ENCODE measurements at regions not wholly inside any gene's neighbourhood (a gene's known extent, or its start where the extent isn't known, plus 50 kb on each side); places are given as distances from the start of the nearest gene placed in this dataset.

- intact Hi-C loops (cut with micrococcal nuclease; ENCODE audit: unreplicated experiment) = no loop called here
- ChIA-PET POLR2A (ENCODE audit: low non-redundant PET) (no interaction called here), CTCF (no interaction called here)
- Histone ChIP-seq H3K4me3 (ENCODE audit: low read depth, low read length, poor library complexity, severe bottlenecking) (no peak overlapping the region), H3K9me3 (ENCODE audit: low read depth, low read length, poor library complexity, severe bottlenecking) (no peaks in the 10 kb centered on the region), H3K27ac (ENCODE audit: low read depth, low read length, poor library complexity, severe bottlenecking) (no peak overlapping the region), H3K27me3 (replicated peaks; ENCODE audit: insufficient read depth, low read depth, low read length, poor library complexity) (no peaks in the 10 kb centered on the region), H3K4me1 (ENCODE audit: insufficient read depth, low read length, poor library complexity, severe bottlenecking) (no peaks in the 10 kb centered on the region), H3K36me3 (ENCODE audit: insufficient read depth, low read length, poor library complexity, severe bottlenecking) (no peaks in the 10 kb centered on the region)
- no TSS peak for BruUV-seq (replicated peaks)
- no peak for TF ChIP-seq EZH2 (IDR thresholded peaks at IDR 0.05; ENCODE audit: borderline replicate concordance, low read depth, low read length, poor library complexity, severe bottlenecking)
- DNase-seq (ENCODE audit: low spot score) = no peak
Measured at GRCh38 chr1:115224636-115225035, 113.4 kb downstream of the NGF start.

GRCh38 chr1:115222616-115223402 lies 115.2 kb downstream of the NGF start:
- intact Hi-C loops (cut with micrococcal nuclease; ENCODE audit: unreplicated experiment) = no loop called here
- ChIA-PET CTCF (no interaction called here), POLR2A (ENCODE audit: low non-redundant PET) (no interaction called here)
- Histone ChIP-seq H3K4me3 (ENCODE audit: low read depth, low read length, poor library complexity, severe bottlenecking) (no peak overlapping the region), H3K27me3 (replicated peaks; ENCODE audit: insufficient read depth, low read depth, low read length, poor library complexity) (no peaks in the 10 kb centered on the region), H3K4me1 (ENCODE audit: insufficient read depth, low read length, poor library complexity, severe bottlenecking) (no peaks in the 10 kb centered on the region), H3K36me3 (ENCODE audit: insufficient read depth, low read length, poor library complexity, severe bottlenecking) (no peaks in the 10 kb centered on the region), H3K9me3 (ENCODE audit: low read depth, low read length, poor library complexity, severe bottlenecking) (no peaks in the 10 kb centered on the region), H3K27ac (ENCODE audit: low read depth, low read length, poor library complexity, severe bottlenecking) (no peak overlapping the region)
- TF ChIP-seq CTCF (conservative IDR thresholded peaks at IDR 0.05; ENCODE audit: low read depth, low read length) (no peak), EZH2 (IDR thresholded peaks at IDR 0.05; ENCODE audit: borderline replicate concordance, low read depth, low read length, poor library complexity, severe bottlenecking) (no peak)
- DNase-seq (ENCODE audit: low spot score) = no peak
- BruUV-seq (replicated peaks) = no TSS peak

- intact Hi-C loops (cut with micrococcal nuclease; ENCODE audit: unreplicated experiment) = no loop called here
- POLR2A ChIA-PET (ENCODE audit: low non-redundant PET) = no interaction called here
- no peaks in the 10 kb centered on the region for H3K36me3 ChIP-seq (ENCODE audit: insufficient read depth, low read length, poor library complexity, severe bottlenecking)
- no peak for TF ChIP-seq CTCF (conservative IDR thresholded peaks at IDR 0.05; ENCODE audit: low read depth, low read length)
- no peak overlapping the region for H3K4me3 ChIP-seq (ENCODE audit: low read depth, low read length, poor library complexity, severe bottlenecking)
- CTCF ChIA-PET = no interaction called here
- H3K4me1 ChIP-seq (ENCODE audit: insufficient read depth, low read length, poor library complexity, severe bottlenecking) = no peaks in the 10 kb centered on the region
- H3K27ac ChIP-seq (ENCODE audit: low read depth, low read length, poor library complexity, severe bottlenecking) = no peak overlapping the region
- BruUV-seq (replicated peaks) = no TSS peak
- H3K27me3 ChIP-seq (replicated peaks; ENCODE audit: insufficient read depth, low read depth, low read length, poor library complexity) = no peaks in the 10 kb centered on the region
- no peaks in the 10 kb centered on the region for H3K9me3 ChIP-seq (ENCODE audit: low read depth, low read length, poor library complexity, severe bottlenecking)
- no peak for DNase-seq (ENCODE audit: low spot score)
Measured at GRCh38 chr1:115220340-115221270, 117.4 kb downstream of the NGF start.
